ENCODE measurements at regions not wholly inside any gene's neighbourhood (a gene's known extent, or its start where the extent isn't known, plus 50 kb on each side); places are given as distances from the start of the nearest gene placed in this dataset.

DNA sequence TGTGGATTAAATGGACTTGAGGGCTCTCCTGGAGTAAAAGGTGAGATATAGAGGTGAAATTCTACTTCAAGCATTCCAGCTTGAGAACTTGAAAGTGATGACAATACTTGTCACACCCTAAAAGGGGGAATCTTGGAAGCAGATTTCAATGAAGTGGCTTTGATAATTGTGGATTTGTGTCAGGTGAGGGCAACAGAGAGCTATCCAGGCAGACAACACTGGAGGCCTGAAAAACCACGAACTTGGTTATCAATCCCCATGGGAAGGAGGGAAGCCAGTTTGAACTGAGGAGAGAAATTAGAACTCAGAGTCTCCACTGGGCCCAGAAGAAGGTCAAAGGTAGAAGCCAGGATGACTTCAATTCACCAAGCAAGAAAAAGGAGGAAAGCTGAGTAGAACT is 263.9 kb downstream of the FIGN start:
- no peaks in the 10 kb centered on the region for H3K36me3 ChIP-seq (ENCODE audit: insufficient read depth, low read length)
- H3K4me2 ChIP-seq (ENCODE audit: low read length): no peak overlapping the region
- H3K27me3 ChIP-seq (ENCODE audit: insufficient read depth, low read length): no peaks in the 10 kb centered on the region
- no peak overlapping the region for H3K27ac ChIP-seq (ENCODE audit: low read depth, low read length, poor library complexity, severe bottlenecking)
- H3F3A ChIP-seq (ENCODE audit: insufficient read depth, low read length): no peaks in the 10 kb centered on the region
- no peak overlapping the region for H3K4me3 ChIP-seq (ENCODE audit: low read depth, low read length, poor library complexity, severe bottlenecking)
- TF ChIP-seq, protein P1, sequence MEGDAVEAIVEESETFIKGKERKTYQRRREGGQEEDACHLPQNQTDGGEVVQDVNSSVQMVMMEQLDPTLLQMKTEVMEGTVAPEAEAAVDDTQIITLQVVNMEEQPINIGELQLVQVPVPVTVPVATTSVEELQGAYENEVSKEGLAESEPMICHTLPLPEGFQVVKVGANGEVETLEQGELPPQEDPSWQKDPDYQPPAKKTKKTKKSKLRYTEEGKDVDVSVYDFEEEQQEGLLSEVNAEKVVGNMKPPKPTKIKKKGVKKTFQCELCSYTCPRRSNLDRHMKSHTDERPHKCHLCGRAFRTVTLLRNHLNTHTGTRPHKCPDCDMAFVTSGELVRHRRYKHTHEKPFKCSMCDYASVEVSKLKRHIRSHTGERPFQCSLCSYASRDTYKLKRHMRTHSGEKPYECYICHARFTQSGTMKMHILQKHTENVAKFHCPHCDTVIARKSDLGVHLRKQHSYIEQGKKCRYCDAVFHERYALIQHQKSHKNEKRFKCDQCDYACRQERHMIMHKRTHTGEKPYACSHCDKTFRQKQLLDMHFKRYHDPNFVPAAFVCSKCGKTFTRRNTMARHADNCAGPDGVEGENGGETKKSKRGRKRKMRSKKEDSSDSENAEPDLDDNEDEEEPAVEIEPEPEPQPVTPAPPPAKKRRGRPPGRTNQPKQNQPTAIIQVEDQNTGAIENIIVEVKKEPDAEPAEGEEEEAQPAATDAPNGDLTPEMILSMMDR (IDR thresholded peaks at IDR 0.05; ENCODE audit: low read length): no peak
- TF ChIP-seq EZH2 (IDR thresholded peaks at IDR 0.05; ENCODE audit: borderline replicate concordance, low read length): no peak
- H3K79me2 ChIP-seq (ENCODE audit: insufficient read depth, low read length): no peaks in the 10 kb centered on the region
- H4K20me1 ChIP-seq (ENCODE audit: insufficient read depth, low read length): no peaks in the 10 kb centered on the region
- no peaks in the 10 kb centered on the region for H3K9me3 ChIP-seq (ENCODE audit: low read length)
- no peak overlapping the region for H3K9ac ChIP-seq (ENCODE audit: low read length)
- no peaks in the 10 kb centered on the region for H3K9me2 ChIP-seq (ENCODE audit: low read depth, low read length)
- H3K4me1 ChIP-seq (ENCODE audit: insufficient read depth, low read length, severe bottlenecking): no peaks in the 10 kb centered on the region
- no peak overlapping the region for H2AFZ ChIP-seq (ENCODE audit: low read length)

DNA sequence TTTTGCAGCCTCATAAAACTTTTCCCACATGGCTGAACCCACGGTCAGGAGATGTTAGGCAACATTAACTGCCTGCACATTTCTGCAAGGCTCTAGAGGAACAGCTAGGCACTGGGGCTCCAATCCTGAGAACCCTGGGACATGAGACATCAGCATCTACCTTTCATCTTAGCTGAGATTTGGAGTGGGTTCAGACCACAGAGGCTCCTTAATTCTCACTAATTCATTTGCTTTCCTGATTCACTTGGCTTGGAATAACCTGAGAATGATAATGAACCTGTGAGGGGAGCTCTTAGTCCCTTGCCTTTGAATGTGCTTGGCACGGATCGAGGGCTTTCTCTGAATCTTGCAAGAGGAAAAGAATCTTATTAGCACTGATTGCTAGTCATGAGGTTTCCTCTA is 266.2 kb downstream of the FIGN start:
- H4K20me1 ChIP-seq (ENCODE audit: insufficient read depth, low read length): no peaks in the 10 kb centered on the region
- no peak overlapping the region for H3K27ac ChIP-seq (ENCODE audit: low read depth, low read length, poor library complexity, severe bottlenecking)
- H3K9me2 ChIP-seq (ENCODE audit: low read depth, low read length): no peaks in the 10 kb centered on the region
- H3K9me3 ChIP-seq (ENCODE audit: low read length): no peaks in the 10 kb centered on the region
- no peaks in the 10 kb centered on the region for H3K4me1 ChIP-seq (ENCODE audit: insufficient read depth, low read length, severe bottlenecking)
- H3K36me3 ChIP-seq (ENCODE audit: insufficient read depth, low read length): no peaks in the 10 kb centered on the region
- no peaks in the 10 kb centered on the region for H3F3A ChIP-seq (ENCODE audit: insufficient read depth, low read length)
- H3K79me2 ChIP-seq (ENCODE audit: insufficient read depth, low read length): no peaks in the 10 kb centered on the region
- H3K4me3 ChIP-seq (ENCODE audit: low read depth, low read length, poor library complexity, severe bottlenecking): no peak overlapping the region
- H3K9ac ChIP-seq (ENCODE audit: low read length): no peak overlapping the region
- H2AFZ ChIP-seq (ENCODE audit: low read length): no peak overlapping the region
- no peak overlapping the region for H3K4me2 ChIP-seq (ENCODE audit: low read length)
- TF ChIP-seq, protein P1 (IDR thresholded peaks at IDR 0.05; ENCODE audit: low read length): no peak
- no peak for TF ChIP-seq EZH2 (IDR thresholded peaks at IDR 0.05; ENCODE audit: borderline replicate concordance, low read length)
- no peaks in the 10 kb centered on the region for H3K27me3 ChIP-seq (ENCODE audit: insufficient read depth, low read length)

DNA sequence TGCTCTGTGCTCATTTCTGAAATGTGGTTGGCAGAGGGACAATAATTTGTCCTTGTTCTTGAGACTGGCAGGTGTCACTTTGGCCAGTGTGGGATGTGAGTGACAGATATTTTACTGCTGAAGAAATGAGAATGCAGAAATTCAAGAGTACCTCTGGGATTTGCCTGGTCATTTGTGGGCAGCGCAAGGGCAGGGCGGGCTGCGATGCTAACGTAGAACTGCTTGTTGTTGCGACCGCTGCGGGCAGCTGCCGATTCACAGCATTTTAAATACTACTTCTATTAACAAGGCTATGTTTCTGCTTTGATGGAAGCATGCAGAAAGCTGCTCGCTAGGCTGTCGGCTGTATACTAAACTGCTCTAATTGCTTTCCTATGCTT is 268.6 kb downstream of the FIGN start:
- H3K9me3 ChIP-seq (ENCODE audit: low read length): no peaks in the 10 kb centered on the region
- H3K4me3 ChIP-seq (ENCODE audit: low read depth, low read length, poor library complexity, severe bottlenecking): no peak overlapping the region
- no peaks in the 10 kb centered on the region for H3K36me3 ChIP-seq (ENCODE audit: insufficient read depth, low read length)
- H4K20me1 ChIP-seq (ENCODE audit: insufficient read depth, low read length): no peaks in the 10 kb centered on the region
- H3K27ac ChIP-seq (ENCODE audit: low read depth, low read length, poor library complexity, severe bottlenecking): no peak overlapping the region
- TF ChIP-seq EZH2 (IDR thresholded peaks at IDR 0.05; ENCODE audit: borderline replicate concordance, low read length): no peak
- TF ChIP-seq, protein P1 (IDR thresholded peaks at IDR 0.05; ENCODE audit: low read length): no peak
- no peaks in the 10 kb centered on the region for H3K9me2 ChIP-seq (ENCODE audit: low read depth, low read length)
- no peaks in the 10 kb centered on the region for H3K27me3 ChIP-seq (ENCODE audit: insufficient read depth, low read length)
- H3K4me1 ChIP-seq (ENCODE audit: insufficient read depth, low read length, severe bottlenecking): no peaks in the 10 kb centered on the region
- no peaks in the 10 kb centered on the region for H3F3A ChIP-seq (ENCODE audit: insufficient read depth, low read length)
- H3K79me2 ChIP-seq (ENCODE audit: insufficient read depth, low read length): no peaks in the 10 kb centered on the region
- H2AFZ ChIP-seq (ENCODE audit: low read length): no peak overlapping the region
- H3K4me2 ChIP-seq (ENCODE audit: low read length): no peak overlapping the region
- H3K9ac ChIP-seq (ENCODE audit: low read length): no peak overlapping the region

Data from OCI-LY1 (cell line).